ENCODE measurements at regions not wholly inside any gene's neighbourhood (a gene's known extent, or its start where the extent isn't known, plus 50 kb on each side); places are given as distances from the start of the nearest gene placed in this dataset.

DNA sequence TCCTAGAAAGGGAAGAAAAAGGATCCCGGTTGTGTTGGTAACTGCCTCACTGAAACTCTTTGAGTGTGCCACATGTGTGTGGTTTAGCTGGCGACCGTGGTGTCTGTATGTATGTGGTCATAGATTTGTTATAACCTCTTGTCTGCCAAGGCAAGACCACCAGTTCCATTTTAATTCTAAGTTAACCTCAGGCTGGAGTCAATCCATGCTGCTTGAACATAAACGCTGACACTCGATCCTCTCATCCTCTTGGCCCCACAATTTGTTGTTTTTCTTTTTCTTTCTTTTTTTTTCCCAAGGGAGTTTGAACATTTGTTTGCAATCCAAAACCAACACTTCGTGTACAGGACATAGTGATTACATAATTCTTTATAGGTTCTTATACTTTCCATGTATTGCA, 318.9 kb upstream of the JAG1 start:
- Histone ChIP-seq H3K27me3 (ENCODE audit: control insufficient read depth, insufficient read depth, low read length) (no peaks in the 10 kb centered on the region), H3K4me3 (ENCODE audit: low read depth in 2 of 2, low read length in 2 of 2) (no peak overlapping the region), H3K9me3 (ENCODE audit: control insufficient read depth, insufficient read depth, low read depth, low read length) (no peaks in the 10 kb centered on the region), H3K4me1 (ENCODE audit: control insufficient read depth, insufficient read depth, low read length) (no peaks in the 10 kb centered on the region), H3K27ac (ENCODE audit: low read length) (no peak overlapping the region), H3K36me3 (ENCODE audit: control insufficient read depth, insufficient read depth, low read length) (no peaks in the 10 kb centered on the region)
- ChIA-PET POLR2A (no interaction called here), CTCF (no interaction called here)
- in situ Hi-C loops (cut with HindIII; ENCODE audit: low pct_unique_long_range_greater_than_20kb, low sequenced_read_pairs) (no loop called here), intact Hi-C loops (cut with micrococcal nuclease; ENCODE audit: unreplicated experiment) (no loop called here)
- DNase-seq (ENCODE audit: low read depth, low spot score) = no peak
- ATAC-seq = no peak
- BruUV-seq (replicated peaks) = no TSS peak
- TF ChIP-seq REST (IDR thresholded peaks at IDR 0.05; ENCODE audit: insufficient read depth in 1 of 2, low read depth in 2 of 2, low read length in 1 of 2) (no peak), SIN3A (IDR thresholded peaks at IDR 0.05; ENCODE audit: borderline replicate concordance, insufficient read depth, low read depth, low read length) (no peak), TCF7L2 (IDR thresholded peaks at IDR 0.05; ENCODE audit: low read depth, low read length) (no peak), POLR2AphosphoS5 (IDR thresholded peaks at IDR 0.05; ENCODE audit: low read depth, low read length) (no peak)
- TF ChIP-seq, protein P1, sequence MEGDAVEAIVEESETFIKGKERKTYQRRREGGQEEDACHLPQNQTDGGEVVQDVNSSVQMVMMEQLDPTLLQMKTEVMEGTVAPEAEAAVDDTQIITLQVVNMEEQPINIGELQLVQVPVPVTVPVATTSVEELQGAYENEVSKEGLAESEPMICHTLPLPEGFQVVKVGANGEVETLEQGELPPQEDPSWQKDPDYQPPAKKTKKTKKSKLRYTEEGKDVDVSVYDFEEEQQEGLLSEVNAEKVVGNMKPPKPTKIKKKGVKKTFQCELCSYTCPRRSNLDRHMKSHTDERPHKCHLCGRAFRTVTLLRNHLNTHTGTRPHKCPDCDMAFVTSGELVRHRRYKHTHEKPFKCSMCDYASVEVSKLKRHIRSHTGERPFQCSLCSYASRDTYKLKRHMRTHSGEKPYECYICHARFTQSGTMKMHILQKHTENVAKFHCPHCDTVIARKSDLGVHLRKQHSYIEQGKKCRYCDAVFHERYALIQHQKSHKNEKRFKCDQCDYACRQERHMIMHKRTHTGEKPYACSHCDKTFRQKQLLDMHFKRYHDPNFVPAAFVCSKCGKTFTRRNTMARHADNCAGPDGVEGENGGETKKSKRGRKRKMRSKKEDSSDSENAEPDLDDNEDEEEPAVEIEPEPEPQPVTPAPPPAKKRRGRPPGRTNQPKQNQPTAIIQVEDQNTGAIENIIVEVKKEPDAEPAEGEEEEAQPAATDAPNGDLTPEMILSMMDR (IDR thresholded peaks at IDR 0.05) = no peak

GRCh38 chr20:10994991-10995700, 321.3 kb upstream of the JAG1 start:
- no peaks in the 10 kb centered on the region for H3K27me3 ChIP-seq (ENCODE audit: control insufficient read depth, insufficient read depth, low read length)
- no peaks in the 10 kb centered on the region for H3K4me1 ChIP-seq (ENCODE audit: control insufficient read depth, insufficient read depth, low read length)
- H3K4me3 ChIP-seq (ENCODE audit: low read depth in 2 of 2, low read length in 2 of 2) = no peak overlapping the region
- ChIA-PET CTCF (no interaction called here), POLR2A (no interaction called here)
- in situ Hi-C loops (cut with HindIII; ENCODE audit: low pct_unique_long_range_greater_than_20kb, low sequenced_read_pairs) (no loop called here), intact Hi-C loops (cut with micrococcal nuclease; ENCODE audit: unreplicated experiment) (no loop called here)
- ATAC-seq (no peak), DNase-seq (ENCODE audit: low read depth, low spot score) (no peak)
- no peaks in the 10 kb centered on the region for H3K36me3 ChIP-seq (ENCODE audit: control insufficient read depth, insufficient read depth, low read length)
- no peaks in the 10 kb centered on the region for H3K9me3 ChIP-seq (ENCODE audit: control insufficient read depth, insufficient read depth, low read depth, low read length)
- TF ChIP-seq REST (IDR thresholded peaks at IDR 0.05; ENCODE audit: insufficient read depth in 1 of 2, low read depth in 2 of 2, low read length in 1 of 2) = no peak
- TF ChIP-seq SIN3A (IDR thresholded peaks at IDR 0.05; ENCODE audit: borderline replicate concordance, insufficient read depth, low read depth, low read length) = no peak
- no peak for TF ChIP-seq TCF7L2 (IDR thresholded peaks at IDR 0.05; ENCODE audit: low read depth, low read length)
- TF ChIP-seq, protein P1 (IDR thresholded peaks at IDR 0.05) = no peak
- TF ChIP-seq POLR2AphosphoS5 (IDR thresholded peaks at IDR 0.05; ENCODE audit: low read depth, low read length) = no peak
- no peak overlapping the region for H3K27ac ChIP-seq (ENCODE audit: low read length)
- no TSS peak for BruUV-seq (replicated peaks)

All from Panc1 (cell line).